ENCODE measurements at regions not wholly inside any gene's neighbourhood (a gene's known extent, or its start where the extent isn't known, plus 50 kb on each side); places are given as distances from the start of the nearest gene placed in this dataset.
"Not testable (repeated sequence)": the region's sequence is repeated elsewhere in the genome, so short reads cannot be mapped to it uniquely, and the experiment has no call there.

DNA sequence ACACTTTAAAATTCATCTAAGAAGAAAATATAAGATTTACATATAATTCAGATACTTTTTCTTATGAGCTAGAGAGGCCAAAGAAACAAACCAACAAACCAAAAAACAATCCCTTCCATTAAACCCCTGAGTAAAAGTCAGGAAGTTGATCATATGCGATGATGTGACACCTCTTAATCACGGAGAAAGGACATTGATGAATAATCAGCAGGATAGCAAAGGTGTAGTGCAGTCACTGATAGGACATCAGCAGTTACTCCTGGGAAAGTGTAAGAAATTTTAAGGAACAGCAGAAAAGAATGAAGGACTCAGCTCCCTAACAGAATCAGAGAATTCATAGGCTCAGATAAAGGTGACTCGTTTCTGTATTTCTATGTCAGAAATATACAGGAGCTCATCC is 202.4 kb upstream of the EDNRB start:
- Histone ChIP-seq H3K9me3 (ENCODE audit: low read depth) (no peaks in the 10 kb centered on the region), H3K36me3 (ENCODE audit: low read depth) (no peaks in the 10 kb centered on the region), H3K4me3 (no peak overlapping the region), H3F3A (ENCODE audit: insufficient read depth) (no peaks in the 10 kb centered on the region), H2AFZ (peak overlapping the region; percentile 15; the same call in 1 of the 2 replicates), H3K4me2 (ENCODE audit: unreplicated experiment) (peak overlapping the region; percentile 44), H4K20me1 (ENCODE audit: insufficient read depth) (no peaks in the 10 kb centered on the region), H3K27ac (no peak overlapping the region), H3K4me1 (ENCODE audit: insufficient read depth) (no peaks in the 10 kb centered on the region), H3K79me2 (ENCODE audit: insufficient read depth) (no peaks in the 10 kb centered on the region), H3K9ac (no peak overlapping the region), H3K27me3 (replicated peaks; ENCODE audit: insufficient read depth) (peaks cover 16% of the 10 kb centered on the region), H3K9me2 (ENCODE audit: insufficient read depth) (no peaks in the 10 kb centered on the region)
- TF ChIP-seq EZH2phosphoT487 (IDR thresholded peaks at IDR 0.05; ENCODE audit: insufficient read depth, low read depth) (no peak), EZH2 (IDR thresholded peaks at IDR 0.05; ENCODE audit: insufficient read depth, poor library complexity, severe bottlenecking) (no peak)
- in situ Hi-C loops (cut with MboI) = loop anchor here (5.0 kb wide), 1 partner anchor 349 kb away; no protein-coding TSS in a partner anchor
- DNase-seq = no peak
- 30 to 42% methylated on average over 3 of the region's 3 CpGs for WGBS, 2 experiments (ENCODE audit: low coverage in 1 of 2, low lambda C conversion rate in 2 of 2, missing lambda C conversion rate in 2 of 2)

DNA sequence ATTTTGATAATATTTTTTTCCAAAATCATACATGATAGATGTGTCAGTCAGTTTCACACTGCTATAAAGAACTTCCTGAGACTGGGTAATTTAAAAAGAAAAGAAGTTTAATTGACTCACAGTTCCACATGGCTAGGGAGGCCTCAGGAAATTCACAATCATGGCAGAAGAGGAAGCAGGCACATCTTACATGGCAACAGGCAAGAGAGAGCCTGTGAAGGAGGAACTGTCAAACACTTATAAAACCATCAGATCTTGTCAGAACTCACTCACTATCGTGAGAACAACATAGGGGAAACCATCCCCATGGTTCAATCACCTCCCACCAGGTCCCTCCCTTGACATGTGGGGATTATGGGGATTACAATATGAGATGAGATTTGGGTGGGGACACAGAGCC is 201.5 kb upstream of the EDNRB start:
- in situ Hi-C loops (cut with MboI) = loop anchor here (5.0 kb wide), 1 partner anchor 348 kb away; no protein-coding TSS in a partner anchor
- H3K36me3 ChIP-seq (ENCODE audit: low read depth); H3K9me3 ChIP-seq (ENCODE audit: low read depth); H3K9ac ChIP-seq; H3K27ac ChIP-seq; DNase-seq; H3F3A ChIP-seq (ENCODE audit: insufficient read depth); H2AFZ ChIP-seq; H3K9me2 ChIP-seq (ENCODE audit: insufficient read depth); H3K79me2 ChIP-seq (ENCODE audit: insufficient read depth); H3K4me2 ChIP-seq (ENCODE audit: unreplicated experiment); H3K4me1 ChIP-seq (ENCODE audit: insufficient read depth); H3K4me3 ChIP-seq; H4K20me1 ChIP-seq (ENCODE audit: insufficient read depth): not testable (repeated sequence)
- peaks cover 15% of the 10 kb centered on the region for H3K27me3 ChIP-seq (replicated peaks; ENCODE audit: insufficient read depth)
- WGBS, 2 experiments (ENCODE audit: low coverage in 1 of 2, low lambda C conversion rate in 2 of 2, missing lambda C conversion rate in 2 of 2) = 38% methylated on average over 1 of the region's 1 CpG

DNA sequence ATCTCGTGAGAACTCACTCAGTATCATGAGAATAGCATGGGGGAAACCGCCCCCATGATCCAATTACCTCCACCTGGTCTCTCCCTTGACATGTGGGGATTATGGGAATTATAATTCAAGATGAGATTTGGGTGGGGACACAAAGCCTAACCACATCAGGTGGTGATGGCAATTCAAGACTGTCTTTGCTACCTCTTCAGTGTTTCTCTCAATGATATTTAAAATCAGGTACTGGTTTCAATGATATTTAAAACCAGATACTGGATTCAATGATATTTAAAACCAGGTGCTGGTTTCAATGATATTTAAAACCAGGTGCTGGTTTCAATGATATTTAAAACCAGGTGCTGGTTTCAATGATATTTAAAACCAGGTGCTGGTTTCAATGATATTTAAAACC is 198.4 kb upstream of the EDNRB start:
- H3K4me3 ChIP-seq; H3K27ac ChIP-seq; H2AFZ ChIP-seq; H3K27me3 ChIP-seq (replicated peaks; ENCODE audit: insufficient read depth); H3K4me1 ChIP-seq (ENCODE audit: insufficient read depth); H3K9ac ChIP-seq; H3K79me2 ChIP-seq (ENCODE audit: insufficient read depth); H3K36me3 ChIP-seq (ENCODE audit: low read depth); H3K9me3 ChIP-seq (ENCODE audit: low read depth); H4K20me1 ChIP-seq (ENCODE audit: insufficient read depth); H3K9me2 ChIP-seq (ENCODE audit: insufficient read depth); H3F3A ChIP-seq (ENCODE audit: insufficient read depth); DNase-seq; in situ Hi-C loops (cut with MboI); H3K4me2 ChIP-seq (ENCODE audit: unreplicated experiment): not testable (repeated sequence)
- WGBS, 2 experiments (ENCODE audit: low coverage in 1 of 2, low lambda C conversion rate in 2 of 2, missing lambda C conversion rate in 2 of 2) = 40 to 45% methylated on average over 2 of the region's 2 CpGs

DNA sequence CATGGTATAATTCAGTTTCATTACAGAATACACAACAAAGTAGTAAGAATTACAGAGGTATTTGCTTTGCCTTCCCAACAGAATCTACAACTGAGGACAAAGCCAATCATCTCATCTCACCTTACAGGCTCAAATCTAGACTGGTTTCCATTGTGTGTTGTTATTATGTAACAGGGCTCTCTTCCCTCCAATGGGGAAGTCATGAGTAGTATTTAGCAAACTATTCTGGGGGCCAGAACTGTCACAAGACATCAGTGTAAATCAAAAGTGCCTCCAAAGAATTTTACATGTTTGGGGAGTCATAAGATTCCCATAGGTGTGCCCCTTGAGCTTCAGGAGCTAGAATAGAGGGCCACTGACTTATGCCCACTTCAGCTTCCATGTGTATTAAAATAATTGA is 187.0 kb upstream of the EDNRB start:
- H3K9ac ChIP-seq = no peak overlapping the region
- peaks cover 19% of the 10 kb centered on the region for H3F3A ChIP-seq (ENCODE audit: insufficient read depth)
- H3K27ac ChIP-seq = no peak overlapping the region
- no peaks in the 10 kb centered on the region for H3K9me3 ChIP-seq (ENCODE audit: low read depth)
- peaks cover 8% of the 10 kb centered on the region for H3K4me1 ChIP-seq (ENCODE audit: insufficient read depth)
- in situ Hi-C loops (cut with MboI) = no loop called here
- no peak overlapping the region for H3K4me2 ChIP-seq (ENCODE audit: unreplicated experiment)
- no peaks in the 10 kb centered on the region for H3K9me2 ChIP-seq (ENCODE audit: insufficient read depth)
- no peak for DNase-seq
- H3K4me3 ChIP-seq = no peak overlapping the region
- TF ChIP-seq EZH2phosphoT487 (IDR thresholded peaks at IDR 0.05; ENCODE audit: insufficient read depth, low read depth) (no peak), EZH2 (IDR thresholded peaks at IDR 0.05; ENCODE audit: insufficient read depth, poor library complexity, severe bottlenecking) (no peak)
- no peaks in the 10 kb centered on the region for H3K79me2 ChIP-seq (ENCODE audit: insufficient read depth)
- no peak overlapping the region for H2AFZ ChIP-seq
- no peaks in the 10 kb centered on the region for H3K36me3 ChIP-seq (ENCODE audit: low read depth)
- H4K20me1 ChIP-seq (ENCODE audit: insufficient read depth) = no peaks in the 10 kb centered on the region
- H3K27me3 ChIP-seq (replicated peaks; ENCODE audit: insufficient read depth) = no peaks in the 10 kb centered on the region

DNA sequence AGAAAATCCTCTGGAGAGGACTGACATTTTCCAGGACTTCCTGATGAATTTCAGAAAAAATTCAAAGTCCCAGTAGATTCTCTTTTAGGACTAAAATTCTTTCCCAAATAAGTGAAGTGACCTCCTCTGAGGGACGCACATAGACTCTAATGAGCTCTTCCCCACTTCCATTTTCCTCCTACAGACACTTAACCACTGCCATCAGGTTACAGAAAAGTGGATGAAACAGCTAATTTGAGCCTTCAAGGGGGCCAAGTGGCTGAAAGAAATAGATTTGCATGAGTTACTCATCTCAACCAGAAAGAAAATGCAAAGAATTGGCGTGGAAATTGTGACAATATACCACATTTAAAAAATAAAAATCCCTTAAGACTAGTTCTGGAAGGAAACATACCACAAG is 185.3 kb upstream of the EDNRB start:
- no peaks in the 10 kb centered on the region for H3K9me2 ChIP-seq (ENCODE audit: insufficient read depth)
- H3F3A ChIP-seq (ENCODE audit: insufficient read depth) = peaks cover 19% of the 10 kb centered on the region
- H3K79me2 ChIP-seq (ENCODE audit: insufficient read depth) = no peaks in the 10 kb centered on the region
- H3K9me3 ChIP-seq (ENCODE audit: low read depth) = no peaks in the 10 kb centered on the region
- H3K27me3 ChIP-seq (replicated peaks; ENCODE audit: insufficient read depth) = no peaks in the 10 kb centered on the region
- H3K4me1 ChIP-seq (ENCODE audit: insufficient read depth) = peaks cover 8% of the 10 kb centered on the region
- WGBS, 2 experiments (ENCODE audit: low coverage in 1 of 2, low lambda C conversion rate in 2 of 2, missing lambda C conversion rate in 2 of 2) = 67 to 72% methylated on average over 2 of the region's 2 CpGs
- no peak overlapping the region for H3K9ac ChIP-seq
- in situ Hi-C loops (cut with MboI) = no loop called here
- H3K27ac ChIP-seq = no peak overlapping the region
- H4K20me1 ChIP-seq (ENCODE audit: insufficient read depth) = no peaks in the 10 kb centered on the region
- no peaks in the 10 kb centered on the region for H3K36me3 ChIP-seq (ENCODE audit: low read depth)
- TF ChIP-seq EZH2 (IDR thresholded peaks at IDR 0.05; ENCODE audit: insufficient read depth, poor library complexity, severe bottlenecking) (no peak), EZH2phosphoT487 (IDR thresholded peaks at IDR 0.05; ENCODE audit: insufficient read depth, low read depth) (no peak)
- H3K4me2 ChIP-seq (ENCODE audit: unreplicated experiment) = no peak overlapping the region
- no peak for DNase-seq
- no peak overlapping the region for H2AFZ ChIP-seq
- no peak overlapping the region for H3K4me3 ChIP-seq

All from GM23248 (cell line).